HG02852 (cell line): ENCODE measurements at regions not wholly inside any gene's neighbourhood (a gene's known extent, or its start where the extent isn't known, plus 50 kb on each side); places are given as distances from the start of the nearest gene placed in this dataset.

Experiments used
- ATAC-seq: cut with Tn5 transposase; IDR thresholded peaks from one replicate; pipeline ENCODE4 v1.9.1; 2021; ENCODE audit warnings: mild to moderate bottlenecking, moderate library complexity; ENCODE audit not compliant: unreplicated experiment

GRCh38 chr22:48104102-48104738, 1341.8 kb downstream of the TBC1D22A start:
- ATAC-seq = no peak

- no peak for ATAC-seq
These were observed 1340.9 kb downstream of the TBC1D22A start for GRCh38 chr22:48103126-48103875.

GRCh38 chr22:48102581-48102980, 1340.1 kb downstream of the TBC1D22A start:
- ATAC-seq = no peak

GRCh38 chr22:48101704-48102103, 1339.3 kb downstream of the TBC1D22A start:
- ATAC-seq = no peak

- ATAC-seq = no peak
These were observed 1338.4 kb downstream of the TBC1D22A start for GRCh38 chr22:48100685-48101417.

GRCh38 chr22:48099671-48100070, 1337.2 kb downstream of the TBC1D22A start:
- no peak for ATAC-seq

- ATAC-seq = no peak
These were observed 1336.8 kb downstream of the TBC1D22A start for GRCh38 chr22:48099251-48099650.

- no peak for ATAC-seq
These were observed 1336.4 kb downstream of the TBC1D22A start for GRCh38 chr22:48098921-48099245.

GRCh38 chr22:48098243-48098920, 1335.9 kb downstream of the TBC1D22A start:
- ATAC-seq = peak; percentile 79

- ATAC-seq = peak; percentile 38
These were observed 1335.3 kb downstream of the TBC1D22A start for GRCh38 chr22:48097723-48098122.

- no peak for ATAC-seq
These were observed 1334.6 kb downstream of the TBC1D22A start for GRCh38 chr22:48096851-48097665.

GRCh38 chr22:48096411-48096810, 1334.0 kb downstream of the TBC1D22A start:
- ATAC-seq = no peak

- ATAC-seq = no peak
These were observed 1331.5 kb downstream of the TBC1D22A start for GRCh38 chr22:48093981-48094380.

GRCh38 chr22:48092866-48093265, 1330.4 kb downstream of the TBC1D22A start:
- ATAC-seq = no peak

- ATAC-seq = no peak
These were observed 1329.3 kb downstream of the TBC1D22A start for GRCh38 chr22:48091656-48092223.

- no peak for ATAC-seq
These were observed 1328.7 kb downstream of the TBC1D22A start for GRCh38 chr22:48091060-48091650.

GRCh38 chr22:48090332-48090672, 1327.9 kb downstream of the TBC1D22A start:
- no peak for ATAC-seq

GRCh38 chr22:48089601-48090331, 1327.3 kb downstream of the TBC1D22A start:
- no peak for ATAC-seq

- no peak for ATAC-seq
These were observed 1326.6 kb downstream of the TBC1D22A start for GRCh38 chr22:48088926-48089536.
